ENCODE measurements at regions not wholly inside any gene's neighbourhood (a gene's known extent, or its start where the extent isn't known, plus 50 kb on each side); places are given as distances from the start of the nearest gene placed in this dataset.

DNA sequence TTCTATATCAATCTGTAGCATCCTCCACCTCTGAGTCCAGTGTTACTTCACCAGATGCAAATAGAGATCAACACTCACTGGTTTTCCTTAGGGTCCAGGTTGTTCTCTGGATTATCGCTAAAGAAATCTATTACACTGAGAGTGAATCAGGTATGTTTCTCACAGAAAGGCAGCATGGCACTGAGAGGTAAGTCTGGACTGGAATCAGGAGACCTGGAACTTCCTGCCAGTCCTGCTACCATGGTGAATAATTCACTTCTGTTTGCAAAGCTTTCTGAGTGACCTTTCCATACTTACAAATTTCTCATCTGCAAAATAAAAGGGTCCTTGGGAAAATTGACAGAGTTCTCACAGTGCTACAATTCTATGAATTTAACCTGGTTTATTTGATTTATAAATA lies 1583.3 kb downstream of the MRPL39 start:
- Histone ChIP-seq H3K27ac (ENCODE audit: low read depth, low read length) (no peak overlapping the region), H3K4me1 (replicated peaks in 1 of 4; ENCODE audit: control insufficient read depth in 3 of 4, insufficient read depth in 4 of 4, low read length in 3 of 4) (no peaks in the 10 kb centered on the region), H2BK12ac (ENCODE audit: low read depth, low read length) (no peak overlapping the region), H2BK20ac (ENCODE audit: low read length) (no peak overlapping the region), H3K79me2 (ENCODE audit: control insufficient read depth in 1 of 2, insufficient read depth in 2 of 2, low read length in 2 of 2) (no peaks in the 10 kb centered on the region), H2BK5ac (ENCODE audit: low read depth, low read length) (no peak overlapping the region), H2AFZ (ENCODE audit: low read length) (0 out of 2 replicates have a peak overlapping the region, but pooled peaks have one; percentile 32), H3K4me3 (ENCODE audit: extremely low read depth in 1 of 4, insufficient read depth in 2 of 4, low read depth in 3 of 4, low read length in 4 of 4) (no peak overlapping the region), H3K56ac (replicated peaks; ENCODE audit: insufficient read length, low read depth, low read length) (no peak overlapping the region), H3K23me2 (ENCODE audit: low read depth, low read length) (no peaks in the 10 kb centered on the region), H3K23ac (ENCODE audit: insufficient read length) (no peak overlapping the region), H3K18ac (ENCODE audit: extremely low read depth, low read length) (no peak overlapping the region), H2BK120ac (replicated peaks; ENCODE audit: low read depth, low read length) (no peak overlapping the region), H3K27me3 (replicated peaks in 1 of 4; ENCODE audit: control insufficient read depth in 3 of 4, extremely low read depth in 1 of 4, insufficient read depth in 3 of 4, low read length in 3 of 4) (no peaks in the 10 kb centered on the region), H4K8ac (ENCODE audit: extremely low read depth, insufficient read depth, low read length) (no peak overlapping the region), H4K5ac (ENCODE audit: insufficient read length, low read depth, low read length) (no peak overlapping the region), H3K9ac (replicated peaks in 1 of 4; ENCODE audit: extremely low read depth in 1 of 4, low read depth in 3 of 4, low read length in 3 of 4) (no peak overlapping the region), H4K20me1 (replicated peaks in 1 of 2; ENCODE audit: control insufficient read depth in 1 of 2, insufficient read depth in 2 of 2, low read length in 2 of 2) (no peaks in the 10 kb centered on the region), H3K36me3 (ENCODE audit: control insufficient read depth in 2 of 4, insufficient read depth in 4 of 4, low read length in 3 of 4) (no peaks in the 10 kb centered on the region; a peak in 1 of 8 replicates), H3K79me1 (ENCODE audit: low read depth, low read length) (no peaks in the 10 kb centered on the region), H2AK5ac (ENCODE audit: low read depth, low read length) (no peak overlapping the region), H3K9me3 (ENCODE audit: insufficient read depth in 2 of 2, low read depth in 1 of 2, low read length in 1 of 2) (peaks cover 24 to 29% of the 10 kb centered on the region in 2 experiments), H3K14ac (ENCODE audit: insufficient read length) (no peak overlapping the region), H2BK15ac (ENCODE audit: low read length) (no peak overlapping the region), H4K91ac (replicated peaks; ENCODE audit: insufficient read length, low read length) (no peak overlapping the region), H3K4ac (replicated peaks; ENCODE audit: insufficient read length, low read depth, low read length) (no peak overlapping the region), H3K4me2 (ENCODE audit: insufficient read depth in 1 of 2, low read depth in 2 of 2, low read length in 2 of 2) (no peak overlapping the region)
- FAIRE-seq (no peak), DNase-seq (ENCODE audit: low read depth in 1 of 2, low spot score in 2 of 2) (no peak)
- POLR2A ChIA-PET (ENCODE audit: partially characterized antibody), result no interaction called here
- TF ChIP-seq POLR2A (IDR thresholded peaks at IDR 0.05; ENCODE audit: control extremely low read depth in 1 of 2, low read depth in 2 of 2, low read length in 2 of 2), result no peak
- no peak for TF ChIP-seq TEAD4 (IDR thresholded peaks at IDR 0.05; ENCODE audit: low read depth, low read length)
- TF ChIP-seq BRCA1 (IDR thresholded peaks at IDR 0.05; ENCODE audit: low read depth, low read length), result no peak
- TF ChIP-seq, protein P1, sequence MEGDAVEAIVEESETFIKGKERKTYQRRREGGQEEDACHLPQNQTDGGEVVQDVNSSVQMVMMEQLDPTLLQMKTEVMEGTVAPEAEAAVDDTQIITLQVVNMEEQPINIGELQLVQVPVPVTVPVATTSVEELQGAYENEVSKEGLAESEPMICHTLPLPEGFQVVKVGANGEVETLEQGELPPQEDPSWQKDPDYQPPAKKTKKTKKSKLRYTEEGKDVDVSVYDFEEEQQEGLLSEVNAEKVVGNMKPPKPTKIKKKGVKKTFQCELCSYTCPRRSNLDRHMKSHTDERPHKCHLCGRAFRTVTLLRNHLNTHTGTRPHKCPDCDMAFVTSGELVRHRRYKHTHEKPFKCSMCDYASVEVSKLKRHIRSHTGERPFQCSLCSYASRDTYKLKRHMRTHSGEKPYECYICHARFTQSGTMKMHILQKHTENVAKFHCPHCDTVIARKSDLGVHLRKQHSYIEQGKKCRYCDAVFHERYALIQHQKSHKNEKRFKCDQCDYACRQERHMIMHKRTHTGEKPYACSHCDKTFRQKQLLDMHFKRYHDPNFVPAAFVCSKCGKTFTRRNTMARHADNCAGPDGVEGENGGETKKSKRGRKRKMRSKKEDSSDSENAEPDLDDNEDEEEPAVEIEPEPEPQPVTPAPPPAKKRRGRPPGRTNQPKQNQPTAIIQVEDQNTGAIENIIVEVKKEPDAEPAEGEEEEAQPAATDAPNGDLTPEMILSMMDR (IDR thresholded peaks at IDR 0.05; ENCODE audit: control extremely low read depth in 1 of 3, insufficient read depth in 1 of 3, low read depth in 1 of 3, low read length in 3 of 3), result no peak
- no peak for TF ChIP-seq RBBP5 (IDR thresholded peaks at IDR 0.05; ENCODE audit: borderline replicate concordance, low read depth, low read length)
- TF ChIP-seq HDAC6 (IDR thresholded peaks at IDR 0.05; ENCODE audit: low read depth, low read length), result no peak
- TF ChIP-seq KDM5A (IDR thresholded peaks at IDR 0.05; ENCODE audit: low read length), result no peak
- TF ChIP-seq NANOG (IDR thresholded peaks at IDR 0.05; ENCODE audit: insufficient read depth, low read depth, low read length, poor library complexity, severe bottlenecking), result no peak
- TF ChIP-seq MAX (IDR thresholded peaks at IDR 0.05), result no peak
- CTCF ChIA-PET (ENCODE audit: partially characterized antibody), result no interaction called here
- 95% methylated on average over 1 of the region's 1 CpG; no CpG with 5 or more reads in 1 of the 2 experiments for WGBS, 2 experiments (ENCODE audit: extremely low coverage in 1 of 2, insufficient coverage in 1 of 2, insufficient read length in 1 of 2, insufficient replicate concordance in 2 of 2, low coverage in 1 of 2, low lambda C conversion rate in 2 of 2, missing lambda C conversion rate in 1 of 2)
